Endothelial cell of umbilical vein (primary cell): ENCODE measurements at regions not wholly inside any gene's neighbourhood (a gene's known extent, or its start where the extent isn't known, plus 50 kb on each side); places are given as distances from the start of the nearest gene placed in this dataset.

Experiments used
- BruUV-seq: library from RNA; stranded (reverse); fragments of 400-500 nt; replicated peaks from 2 replicates; lab custom pipeline; 2021; lab: Mats Ljungman, UMichigan
- CTCF ChIA-PET: fragments of 300-600, 350-600 bp; sonication (Branson Sonifier 250); formaldehyde crosslinking; loops from one replicate; lab custom pipeline; 2021; ENCODE audit warnings: antibody characterized with exemption, inconsistent platforms; lab: Charles Lee
- POLR2A ChIA-PET: fragments of 300-600, 350-600 bp; sonication (Branson Sonifier 250); formaldehyde crosslinking; loops from one replicate; lab custom pipeline; 2021; ENCODE audit warnings: antibody characterized with exemption, inconsistent platforms; lab: Charles Lee
- DNase-seq: peaks from one replicate; pipeline ENCODE4 v3.0.0-alpha.2; 2011; ENCODE audit warnings: low read depth, low spot score
- FAIRE-seq: peaks from 2 replicates; lab custom pipeline; 2011; peaks lifted over from hg19 to GRCh38; lab: Jason Lieb, UNC
- H2AFZ ChIP-seq: 2 replicates; pipeline ENCODE4 v1.6.0; 2012; ENCODE audit warnings: low read depth, low read length, control low read depth, inconsistent platforms
- H3K27ac ChIP-seq: 2 replicates; pipeline ENCODE4 v1.5.1; 2011; ENCODE audit warnings: low read depth, mild to moderate bottlenecking, control low read depth, low read length, moderate library complexity; ENCODE audit not compliant: insufficient read depth
- H3K27me3 ChIP-seq, 2 experiments: 2 replicates each; pipeline versions ENCODE4 v1.6.0 to v1.6.1; 2011; ENCODE audit warnings: low read length in 2 of 2, mixed read lengths in 1 of 2; ENCODE audit not compliant: control insufficient read depth in 2 of 2, insufficient read depth in 2 of 2
- H3K36me3 ChIP-seq, 2 experiments: 2 replicates in 1 of 2; 3 replicates in 1 of 2; pipeline ENCODE4 v1.5.1; 2011; ENCODE audit warnings: low read length in 2 of 2, mild to moderate bottlenecking in 1 of 2, moderate library complexity in 1 of 2; ENCODE audit not compliant: control insufficient read depth in 2 of 2, insufficient read depth in 2 of 2; ENCODE audit errors: extremely low read depth in 1 of 2
- H3K4me1 ChIP-seq: 3 replicates; pipeline ENCODE4 v1.5.1; 2011; ENCODE audit warnings: mild to moderate bottlenecking, low read length; ENCODE audit not compliant: control insufficient read depth, insufficient read depth; ENCODE audit errors: extremely low read depth
- H3K4me2 ChIP-seq: 2 replicates; pipeline ENCODE4 v1.6.1; 2011; ENCODE audit warnings: low read length, control low read depth, mixed read lengths; ENCODE audit not compliant: insufficient read depth
- H3K4me3 ChIP-seq, 3 experiments: fragments of 200-600 bp in 1 of 3; sonication (generic), shearing (Covaris generic) in 1 of 3; replicated peaks in 1 of 3; 2 replicates each; pipeline ENCODE4 v1.5.1; 2011 to 2016; ENCODE audit warnings: control low read depth in 3 of 3, low read length in 3 of 3, mild to moderate bottlenecking in 2 of 3, inconsistent platforms in 1 of 3, low read depth in 1 of 3, moderate library complexity in 1 of 3; ENCODE audit not compliant: insufficient read depth in 1 of 3
- H3K79me2 ChIP-seq: 2 replicates; pipeline ENCODE4 v1.6.0; 2012; ENCODE audit warnings: low read length, inconsistent platforms; ENCODE audit not compliant: control insufficient read depth, insufficient read depth
- H3K9ac ChIP-seq: replicated peaks from 2 replicates; pipeline ENCODE3; 2011; ENCODE audit warnings: low read length, control low read depth; ENCODE audit not compliant: insufficient read depth; ENCODE audit errors: extremely low read depth
- H3K9me1 ChIP-seq: replicated peaks from 3 replicates; pipeline ENCODE4 v1.6.0; 2011; ENCODE audit warnings: mild to moderate bottlenecking, low read length; ENCODE audit not compliant: control insufficient read depth, insufficient read depth; ENCODE audit errors: extremely low read depth
- H3K9me3 ChIP-seq: replicated peaks from 2 replicates; pipeline ENCODE4 v1.5.1; 2012; ENCODE audit warnings: low read length, inconsistent platforms; ENCODE audit not compliant: control insufficient read depth, insufficient read depth
- H4K20me1 ChIP-seq: replicated peaks from 2 replicates; pipeline ENCODE3; 2011; ENCODE audit warnings: mild to moderate bottlenecking, low read length; ENCODE audit not compliant: control insufficient read depth, insufficient read depth; ENCODE audit errors: extremely low read depth
- CTCF ChIP-seq, 2 donors: IDR thresholded peaks; 1 replicate in 1 of 2; 2 replicates in 1 of 2; pipeline ENCODE4 v1.5.1; 2011; ENCODE audit warnings: low read length in 2 of 2, mild to moderate bottlenecking in 2 of 2, moderate library complexity in 2 of 2, control low read depth in 1 of 2, inconsistent platforms in 1 of 2, low read depth in 1 of 2; ENCODE audit not compliant: insufficient read depth in 1 of 2; ENCODE audit errors: extremely low read depth in 1 of 2
- EZH2 ChIP-seq: IDR thresholded peaks from 2 replicates; pipeline ENCODE4 v1.6.1; 2012; ENCODE audit warnings: borderline replicate concordance, low read depth, mild to moderate bottlenecking, moderate library complexity, low read length, inconsistent platforms; ENCODE audit not compliant: severe bottlenecking
- FOS ChIP-seq: IDR thresholded peaks from 2 replicates; pipeline ENCODE4 v1.6.1; 2011; ENCODE audit warnings: mild to moderate bottlenecking, low read length, moderate library complexity, borderline replicate concordance; ENCODE audit not compliant: insufficient read depth
- GATA2 ChIP-seq: IDR thresholded peaks from 2 replicates; pipeline ENCODE4 v1.7.0; 2011; ENCODE audit warnings: low read depth, mild to moderate bottlenecking, moderate library complexity, mixed read lengths, low read length; ENCODE audit not compliant: insufficient read length, insufficient read depth
- JUN ChIP-seq: IDR thresholded peaks from 2 replicates; pipeline ENCODE4 v1.6.1; 2011; ENCODE audit warnings: borderline replicate concordance, low read depth; ENCODE audit not compliant: insufficient read length, insufficient read depth
- MAX ChIP-seq: IDR thresholded peaks from 2 replicates; pipeline ENCODE4 v1.6.1; 2011; ENCODE audit not compliant: insufficient read depth, insufficient read length
- MYC ChIP-seq: IDR thresholded peaks from one replicate; pipeline ENCODE4 v1.6.1; 2011; ENCODE audit warnings: mild to moderate bottlenecking, low read depth, low read length
- POLR2A ChIP-seq: IDR thresholded peaks from 2 replicates; pipeline ENCODE4 v1.6.1; 2012; ENCODE audit warnings: low read depth, mild to moderate bottlenecking, control low read depth, low read length
- POLR2AphosphoS5 ChIP-seq: IDR thresholded peaks from 2 replicates; pipeline ENCODE4 v1.6.1; 2012; ENCODE audit warnings: low read depth, mild to moderate bottlenecking, control low read depth, low read length, moderate library complexity; ENCODE audit not compliant: insufficient read depth
- dilution Hi-C: fragments of 300-500 bp; cut with MboI; formaldehyde crosslinking; loops from one replicate; pipeline ENCODE4 v1.15.0; 2019; ENCODE audit warnings: low sequenced_read_pairs; ENCODE audit not compliant: extremely low pct_ligation_motif_present
- intact Hi-C: fragments of 100-400 bp; cut with micrococcal nuclease; formaldehyde crosslinking; loops from one replicate; pipeline ENCODE4 v1.10.0; 2022

- no peaks in the 10 kb centered on the region for H3K9me1 ChIP-seq
- FAIRE-seq: no peak
These were observed 94.7 kb upstream of the BCL11A start for GRCh38 chr2:60648191-60648590.

More at GRCh38 chr2:60648191-60648590, 94.7 kb upstream of the BCL11A start:
- DNase-seq: no peak
- no TSS peak for BruUV-seq
- no peaks in the 10 kb centered on the region for H3K4me1 ChIP-seq
- H3K27me3 ChIP-seq: peaks cover 0 to 3% of the 10 kb centered on the region in 2 experiments
- H4K20me1 ChIP-seq: no peaks in the 10 kb centered on the region
- dilution Hi-C loops: no loop called here
- POLR2A ChIA-PET: no interaction called here
- CTCF ChIA-PET: interaction anchor here (0.8 kb wide), 1 partner anchor 27 kb away, joined by 4 read pairs; no protein-coding TSS in a partner anchor
- no peak overlapping the region for H3K4me2 ChIP-seq
- intact Hi-C loops: no loop called here
- no peak overlapping the region for H3K9ac ChIP-seq
- no peak overlapping the region for H2AFZ ChIP-seq
- TF ChIP-seq POLR2AphosphoS5: no peak
- no peak for TF ChIP-seq GATA2
- TF ChIP-seq EZH2: no peak
- no peak for TF ChIP-seq MAX
- no peak for TF ChIP-seq MYC
- no peak for TF ChIP-seq CTCF (IDR thresholded peaks at IDR 0.05; ENCODE audit: extremely low read depth in 1 of 2, insufficient read depth in 1 of 2, low read depth in 1 of 2, low read length in 2 of 2)
- TF ChIP-seq FOS: no peak
- TF ChIP-seq POLR2A: no peak
- TF ChIP-seq JUN: no peak
- H3K36me3 ChIP-seq: no peaks in the 10 kb centered on the region
- H3K4me3 ChIP-seq: no peak overlapping the region
- H3K27ac ChIP-seq: no peak overlapping the region
- H3K79me2 ChIP-seq: no peaks in the 10 kb centered on the region
- H3K9me3 ChIP-seq: no peaks in the 10 kb centered on the region
